ENCODE measurements at regions not wholly inside any gene's neighbourhood (a gene's known extent, or its start where the extent isn't known, plus 50 kb on each side); places are given as distances from the start of the nearest gene placed in this dataset.

GRCh38 chr4:175511861-175512260 lies 300.2 kb downstream of the GPM6A start:
- Histone ChIP-seq H3K27me3 (no peaks in the 10 kb centered on the region), H3K4me1 (no peaks in the 10 kb centered on the region), H3K36me3 (no peaks in the 10 kb centered on the region), H3K4me3 (replicated peaks in 1 of 3) (no peak overlapping the region), H3K27ac (no peak overlapping the region), H3K9me3 (no peaks in the 10 kb centered on the region)
- intact Hi-C loops (cut with DNase I): no loop called here
- DNase-seq: no peak
- 95 to 100% methylated on average over 1 of the region's 1 CpG for WGBS, 2 donors
- TF ChIP-seq POLR2A (IDR thresholded peaks at IDR 0.05) (no peak), CTCF (IDR thresholded peaks at IDR 0.05) (no peak)

GRCh38 chr4:175514174-175514573 lies 297.9 kb downstream of the GPM6A start:
- Histone ChIP-seq H3K36me3 (no peaks in the 10 kb centered on the region), H3K27ac (no peak overlapping the region), H3K4me3 (replicated peaks in 1 of 3) (no peak overlapping the region), H3K9me3 (no peaks in the 10 kb centered on the region), H3K4me1 (no peaks in the 10 kb centered on the region), H3K27me3 (no peaks in the 10 kb centered on the region)
- no peak for DNase-seq
- TF ChIP-seq CTCF (IDR thresholded peaks at IDR 0.05): no peak
- TF ChIP-seq POLR2A (IDR thresholded peaks at IDR 0.05): no peak
- intact Hi-C loops (cut with DNase I): no loop called here
- 85 to 86% methylated on average over 5 of the region's 5 CpGs for WGBS, 2 donors

- H3K4me3 ChIP-seq (replicated peaks in 1 of 3): no peak overlapping the region
- WGBS, 2 donors: 80 to 87% methylated on average over 3 of the region's 3 CpGs
These were observed 281.4 kb downstream of the GPM6A start for GRCh38 chr4:175530655-175531054.

GRCh38 chr4:175531405-175532091 lies 280.5 kb downstream of the GPM6A start:
- H3K36me3 ChIP-seq: no peaks in the 10 kb centered on the region
- DNase-seq: no peak
- no peak for TF ChIP-seq POLR2A (IDR thresholded peaks at IDR 0.05)
- 85 to 87% methylated on average over 4 of the region's 4 CpGs for WGBS, 2 donors
- H3K4me3 ChIP-seq (replicated peaks in 1 of 3): no peak overlapping the region
- no peaks in the 10 kb centered on the region for H3K27me3 ChIP-seq
- intact Hi-C loops (cut with DNase I): no loop called here
- H3K27ac ChIP-seq: no peak overlapping the region
- no peaks in the 10 kb centered on the region for H3K4me1 ChIP-seq
- no peaks in the 10 kb centered on the region for H3K9me3 ChIP-seq

More at GRCh38 chr4:175530655-175531054, 281.4 kb downstream of the GPM6A start:
- Histone ChIP-seq H3K27me3 (no peaks in the 10 kb centered on the region), H3K27ac (no peak overlapping the region), H3K9me3 (no peaks in the 10 kb centered on the region), H3K36me3 (no peaks in the 10 kb centered on the region), H3K4me1 (no peaks in the 10 kb centered on the region)
- intact Hi-C loops (cut with DNase I): no loop called here
- no peak for DNase-seq
- TF ChIP-seq CTCF (IDR thresholded peaks at IDR 0.05) (no peak), POLR2A (IDR thresholded peaks at IDR 0.05) (no peak)

GRCh38 chr4:175536852-175537453 lies 275.1 kb downstream of the GPM6A start:
- no peak for DNase-seq
- no peaks in the 10 kb centered on the region for H3K36me3 ChIP-seq
- TF ChIP-seq POLR2A (IDR thresholded peaks at IDR 0.05) (no peak), CTCF (IDR thresholded peaks at IDR 0.05) (peak in 4 of 6 experiments; percentile 14 to 43 (median 30))
- H3K4me1 ChIP-seq: no peaks in the 10 kb centered on the region
- intact Hi-C loops (cut with DNase I): no loop called here
- WGBS, 2 donors: 30 to 31% methylated on average over 6 of the region's 6 CpGs
- no peak overlapping the region for H3K4me3 ChIP-seq (replicated peaks in 1 of 3)
- H3K27ac ChIP-seq: no peak overlapping the region
- no peaks in the 10 kb centered on the region for H3K27me3 ChIP-seq
- no peaks in the 10 kb centered on the region for H3K9me3 ChIP-seq

Data from thyroid gland (tissue), 4 donors.